A549 (cell line): ENCODE measurements at regions not wholly inside any gene's neighbourhood (a gene's known extent, or its start where the extent isn't known, plus 50 kb on each side); places are given as distances from the start of the nearest gene placed in this dataset.

Experiments used
- ATAC-seq, 2 experiments: fragments of 200-7000 bp in 1 of 2; fragments of >200 bp in 1 of 2; cut with Nextera tagmentation in 1 of 2; cut with Tn5 transposase in 1 of 2; 3 replicates each; pipeline versions ENCODE4 v1.8.0 to v1.9.1; 2018 to 2020; ENCODE audit warnings: mild to moderate bottlenecking in 1 of 2, moderate library complexity in 1 of 2
- CTCF ChIA-PET: fragments of 300-600 bp; sonication (Branson Sonifier 250); formaldehyde crosslinking; extraction: SDS; loops from one replicate; lab custom pipeline; 2021; ENCODE audit warnings: antibody characterized with exemption, inconsistent platforms; lab: Yijun Ruan, JAX
- POLR2A ChIA-PET: fragments of 350-600 bp; formaldehyde crosslinking; extraction: SDS; loops from one replicate; lab custom pipeline; 2021; ENCODE audit warnings: antibody characterized with exemption, inconsistent platforms; lab: Yijun Ruan, JAX
- DNase-seq, 2 experiments: peaks; one replicate each; pipeline versions ENCODE4 v3.0.0 to v3.0.0-alpha.2; 2011 to 2016; ENCODE audit warnings: low read depth in 1 of 2, low spot score in 1 of 2
- FAIRE-seq: peaks from 2 replicates; lab custom pipeline; 2011; peaks lifted over from hg19 to GRCh38; lab: Jason Lieb, UNC
- H3K27ac ChIP-seq, 2 experiments: fragments of >200 bp; sonication (Bioruptor Twin); formaldehyde crosslinking; 3 replicates each; pipeline ENCODE4 v1.5.1; 2016 to 2017
- H3K4me1 ChIP-seq: fragments of >200 bp; sonication (Bioruptor Twin); formaldehyde crosslinking; 3 replicates; pipeline ENCODE4 v1.6.1; 2016
- H3K4me2 ChIP-seq: fragments of >200 bp; sonication (Bioruptor Twin); formaldehyde crosslinking; 3 replicates; pipeline ENCODE4 v1.6.1; 2016
- H3K4me3 ChIP-seq: fragments of >200 bp; sonication (Bioruptor Twin); formaldehyde crosslinking; 3 replicates; pipeline ENCODE4 v1.5.1; 2016
- H3K9me3 ChIP-seq: fragments of >200 bp; sonication (Bioruptor Twin); formaldehyde crosslinking; 3 replicates; pipeline ENCODE4 v1.6.1; 2016
- BCL3 ChIP-seq: fragments of >200 bp; sonication (Bioruptor Twin); formaldehyde crosslinking; IDR thresholded peaks from 3 replicates; pipeline ENCODE4 v1.6.1; 2016
- CHD2 ChIP-seq: fragments of 150-350 bp; IDR thresholded peaks from 2 replicates; pipeline ENCODE4 v1.6.1; 2014; ENCODE audit warnings: low read length; ENCODE audit not compliant: partially characterized antibody
- E2F6 ChIP-seq: IDR thresholded peaks from 2 replicates; pipeline ENCODE4 v1.6.1; 2012; ENCODE audit warnings: low read depth, borderline replicate concordance
- EHF ChIP-seq: fragments of 250-450 bp; sonication (Bioruptor Pico); IDR thresholded peaks from 2 replicates; pipeline ENCODE4 v1.5.0; 2020; ENCODE audit warnings: mild to moderate bottlenecking
- EHMT2 ChIP-seq: fragments of 200-600 bp; sonication (generic); IDR thresholded peaks from 2 replicates; pipeline ENCODE4 v1.6.1; 2016; ENCODE audit warnings: antibody characterized with exemption, low read depth, mild to moderate bottlenecking, moderate library complexity
- ELK1 ChIP-seq: fragments of 150-350 bp; IDR thresholded peaks from 2 replicates; pipeline ENCODE4 v1.6.1; 2014; ENCODE audit warnings: low read depth, mild to moderate bottlenecking, low read length
- EP300 ChIP-seq, 2 experiments: fragments of >200 bp; sonication (Bioruptor Twin); formaldehyde crosslinking; IDR thresholded peaks; 2 replicates in 1 of 2; 3 replicates in 1 of 2; pipeline ENCODE4 v1.6.1; 2016 to 2017
- FOSB ChIP-seq: fragments of 250-450 bp; sonication (Bioruptor Pico); IDR thresholded peaks from 2 replicates; pipeline ENCODE4 v1.5.0; 2020; ENCODE audit warnings: mild to moderate bottlenecking, moderate library complexity
- FOSL2 ChIP-seq, 2 experiments: fragments of 450-650 bp in 1 of 2; fragments of >200 bp in 1 of 2; sonication (Bioruptor Twin) in 1 of 2; formaldehyde crosslinking; IDR thresholded peaks; 2 replicates each; pipeline versions ENCODE4 v1.5.0 to v1.6.1; 2016 to 2020; ENCODE audit warnings: mild to moderate bottlenecking in 1 of 2, moderate library complexity in 1 of 2
- GATA3 ChIP-seq: IDR thresholded peaks from 2 replicates; pipeline ENCODE4 v1.6.1; 2012; ENCODE audit warnings: borderline replicate concordance
- HDAC2 ChIP-seq: fragments of 200-600 bp; sonication (generic); IDR thresholded peaks from 2 replicates; pipeline ENCODE4 v1.6.1; 2016
- HES2 ChIP-seq: fragments of >200 bp; sonication (Bioruptor Twin); formaldehyde crosslinking; IDR thresholded peaks from 2 replicates; pipeline ENCODE4 v1.6.1; 2016
- HOXB13 ChIP-seq: fragments of 250-450 bp; sonication (Bioruptor Pico); IDR thresholded peaks from 2 replicates; pipeline ENCODE4 v1.5.0; 2020; ENCODE audit warnings: low read depth, mild to moderate bottlenecking, moderate library complexity
- JUN ChIP-seq, 2 experiments: fragments of >200 bp; sonication (Bioruptor Twin); formaldehyde crosslinking; IDR thresholded peaks; 2 replicates in 1 of 2; 3 replicates in 1 of 2; pipeline ENCODE4 v1.6.1; 2016 to 2017
- KDM1A ChIP-seq: fragments of 200-600 bp; sonication (generic); IDR thresholded peaks from 2 replicates; pipeline ENCODE4 v1.6.1; 2016; ENCODE audit warnings: low read depth, mild to moderate bottlenecking
- KDM5A ChIP-seq: fragments of 200-600 bp; sonication (generic); IDR thresholded peaks from 2 replicates; pipeline ENCODE4 v1.6.1; 2016; ENCODE audit warnings: antibody characterized with exemption, mild to moderate bottlenecking
- MAFK ChIP-seq: fragments of 450-650 bp; IDR thresholded peaks from 2 replicates; pipeline ENCODE4 v1.6.1; 2014; ENCODE audit not compliant: partially characterized antibody
- NFE2L2 ChIP-seq: fragments of 150-350 bp; conservative IDR thresholded peaks from 2 replicates; pipeline ENCODE4 v1.6.1; 2014; ENCODE audit warnings: low read length
- PHF8 ChIP-seq: fragments of 200-600 bp; sonication (generic); IDR thresholded peaks from 2 replicates; pipeline ENCODE4 v1.6.1; 2016; ENCODE audit warnings: low read depth, mild to moderate bottlenecking, antibody characterized with exemption, moderate library complexity, borderline replicate concordance
- POLR2A ChIP-seq: IDR thresholded peaks from 2 replicates; pipeline ENCODE4 v1.6.1; 2012; ENCODE audit warnings: mild to moderate bottlenecking, low read length
- RCOR1 ChIP-seq: fragments of 150-350 bp; IDR thresholded peaks from 2 replicates; pipeline ENCODE4 v1.6.1; 2014; ENCODE audit warnings: antibody characterized with exemption, low read length, low read depth
- REST ChIP-seq: fragments of 200-600 bp; sonication (generic); IDR thresholded peaks from 2 replicates; pipeline ENCODE4 v1.6.1; 2016; ENCODE audit warnings: antibody characterized with exemption, mild to moderate bottlenecking, moderate library complexity
- RNF2 ChIP-seq: fragments of 200-600 bp; sonication (generic); IDR thresholded peaks from 2 replicates; pipeline ENCODE4 v1.6.1; 2016; ENCODE audit warnings: low read depth, mild to moderate bottlenecking, antibody characterized with exemption, moderate library complexity, borderline replicate concordance
- SREBF2 ChIP-seq: fragments of 450-650 bp; IDR thresholded peaks from 2 replicates; pipeline ENCODE4 v1.6.1; 2014; ENCODE audit warnings: mild to moderate bottlenecking, moderate library complexity
- TFCP2L1 ChIP-seq: fragments of 250-450 bp; sonication (Bioruptor Pico); IDR thresholded peaks from 2 replicates; pipeline ENCODE4 v1.5.0; 2021; ENCODE audit warnings: mild to moderate bottlenecking
- TP53 ChIP-seq: fragments of 250-450 bp; sonication (Bioruptor Pico); IDR thresholded peaks from 2 replicates; pipeline ENCODE4 v1.5.0; 2021; ENCODE audit warnings: mild to moderate bottlenecking, moderate library complexity
- USF2 ChIP-seq: fragments of 450-650 bp; IDR thresholded peaks from 2 replicates; pipeline ENCODE4 v1.6.1; 2014; ENCODE audit warnings: antibody characterized with exemption
- ZC3H11A ChIP-seq: fragments of 450-650 bp; IDR thresholded peaks from 2 replicates; pipeline ENCODE4 v1.6.1; 2014; ENCODE audit warnings: antibody characterized with exemption, mild to moderate bottlenecking
- WGBS: methylation state at CpG from one replicate; pipeline ENCODE4 v1.1.6; 2017; ENCODE audit errors: missing lambda C conversion rate; 5-methylcytosine and 5-hydroxymethylcytosine counted together

GRCh38 chr22:47995264-47995627 is 1232.8 kb downstream of the TBC1D22A start (continued):
- TF ChIP-seq HOXB13 (CRISPR knock-in tag) (no peak), KDM5A (no peak), TFCP2L1 (CRISPR knock-in tag) (no peak), ZC3H11A (no peak), POLR2A (no peak), SREBF2 (no peak), RCOR1 (no peak), EP300 (IDR thresholded peaks at IDR 0.05) (no peak)

GRCh38 chr22:47994601-47995263 is 1232.3 kb downstream of the TBC1D22A start:
- no peaks in the 10 kb centered on the region for H3K9me3 ChIP-seq
- ChIA-PET CTCF (no interaction called here), POLR2A (no interaction called here)
- ATAC-seq (no peak), DNase-seq (no peak), FAIRE-seq (no peak)
- no peak overlapping the region for H3K4me2 ChIP-seq
- H3K4me3 ChIP-seq = no peak overlapping the region
- no peaks in the 10 kb centered on the region for H3K4me1 ChIP-seq
- WGBS = 91% methylated on average over 9 of the region's 11 CpGs
- TF ChIP-seq HES2 (no peak), TFCP2L1 (CRISPR knock-in tag) (no peak), EHMT2 (no peak), GATA3 (no peak), KDM5A (no peak), NFE2L2 (no peak), FOSL2 (IDR thresholded peaks at IDR 0.05) (no peak), FOSL2 (CRISPR knock-in tag; IDR thresholded peaks at IDR 0.05) (no peak)
- no peak overlapping the region for H3K27ac ChIP-seq

- FAIRE-seq (no peak), DNase-seq (no peak), ATAC-seq (no peak)
- ChIA-PET CTCF (no interaction called here), POLR2A (no interaction called here)
- Histone ChIP-seq H3K27ac (no peak overlapping the region), H3K4me2 (no peak overlapping the region), H3K4me1 (no peaks in the 10 kb centered on the region), H3K4me3 (no peak overlapping the region), H3K9me3 (0 out of 3 replicates have a peak, but pooled peaks cover 3% of the 10 kb centered on the region)
- 40% methylated on average over 3 of the region's 3 CpGs for WGBS
- TF ChIP-seq RNF2 = no peak
- no peak for TF ChIP-seq BCL3
- TF ChIP-seq HDAC2 = no peak
- TF ChIP-seq EHF = no peak
- TF ChIP-seq TFCP2L1 (CRISPR knock-in tag) = no peak
- no peak for TF ChIP-seq NFE2L2
- TF ChIP-seq KDM1A = no peak
- no peak for TF ChIP-seq REST
- TF ChIP-seq KDM5A = no peak
- TF ChIP-seq PHF8 = no peak
- no peak for TF ChIP-seq CHD2
- no peak for TF ChIP-seq TP53 (CRISPR knock-in tag)
- TF ChIP-seq USF2 = no peak
- no peak for TF ChIP-seq EHMT2
- no peak for TF ChIP-seq ELK1
- no peak for TF ChIP-seq JUN (IDR thresholded peaks at IDR 0.05)
- no peak for TF ChIP-seq FOSB (CRISPR knock-in tag)
- TF ChIP-seq E2F6 = no peak
- TF ChIP-seq MAFK = no peak
These were observed 1231.6 kb downstream of the TBC1D22A start for GRCh38 chr22:47994045-47994444.
